IMR-90 (cell line): ENCODE measurements at regions not wholly inside any gene's neighbourhood (a gene's known extent, or its start where the extent isn't known, plus 50 kb on each side); places are given as distances from the start of the nearest gene placed in this dataset.

ENCODE experiments used
- ATAC-seq: fragments of 200-7000 bp; cut with Tn5 transposase; 2 replicates; pipeline ENCODE4 v1.9.1; 2020; ENCODE audit warnings: low read depth, mild to moderate bottlenecking, moderate library complexity
- BruUV-seq: library from RNA; stranded (reverse); fragments of 400-500 nt; replicated peaks from 2 replicates; lab custom pipeline; 2021; lab: Mats Ljungman, UMichigan
- CTCF ChIA-PET: fragments of 300-600 bp; formaldehyde crosslinking; extraction: SDS; loops from one replicate; lab custom pipeline; 2021; ENCODE audit warnings: antibody characterized with exemption; lab: Yijun Ruan, JAX
- POLR2A ChIA-PET: fragments of 300-600 bp; sonication (Branson Sonifier 250); formaldehyde crosslinking; loops from one replicate; lab custom pipeline; 2022; ENCODE audit warnings: antibody characterized with exemption; ENCODE audit not compliant: unreplicated experiment; lab: Charles Lee
- DNase-seq: peaks from one replicate; pipeline ENCODE4 v3.0.0; 2013
- H2AFZ ChIP-seq: replicated peaks from 2 replicates; pipeline ENCODE3; 2013; ENCODE audit warnings: low read length, mild to moderate bottlenecking; ENCODE audit not compliant: poor library complexity
- H2AK5ac ChIP-seq: 2 replicates; pipeline ENCODE4 v1.6.1; 2013; ENCODE audit warnings: low read depth, low read length, inconsistent platforms
- H2AK9ac ChIP-seq: replicated peaks from 2 replicates; pipeline ENCODE3; 2013; ENCODE audit warnings: mild to moderate bottlenecking, low read depth, low read length, moderate library complexity; ENCODE audit not compliant: poor library complexity
- H2BK120ac ChIP-seq: 2 replicates; pipeline ENCODE4 v1.6.1; 2013; ENCODE audit warnings: low read depth, low read length, inconsistent platforms
- H2BK15ac ChIP-seq: 3 replicates; pipeline ENCODE4 v1.6.1; 2013; ENCODE audit warnings: low read depth, low read length, inconsistent platforms
- H2BK20ac ChIP-seq: 2 replicates; pipeline ENCODE4 v1.6.1; 2013; ENCODE audit warnings: low read depth, mild to moderate bottlenecking, inconsistent platforms, low read length, moderate library complexity
- H2BK5ac ChIP-seq: 2 replicates; pipeline ENCODE4 v1.6.1; 2013; ENCODE audit warnings: mild to moderate bottlenecking, low read depth, low read length, inconsistent platforms; ENCODE audit not compliant: poor library complexity, severe bottlenecking
- H3K14ac ChIP-seq: replicated peaks from 2 replicates; pipeline ENCODE4 v1.6.1; 2013; ENCODE audit warnings: low read depth, low read length, inconsistent platforms
- H3K18ac ChIP-seq: 2 replicates; pipeline ENCODE4 v1.6.1; 2013; ENCODE audit warnings: low read depth, low read length, control low read depth
- H3K23ac ChIP-seq: 2 replicates; pipeline ENCODE4 v1.6.1; 2013; ENCODE audit warnings: low read depth, low read length, inconsistent platforms
- H3K27ac ChIP-seq: 2 replicates; pipeline ENCODE4 v1.5.1; 2013; ENCODE audit warnings: mild to moderate bottlenecking, control low read depth, low read length; ENCODE audit not compliant: insufficient read depth
- H3K27me3 ChIP-seq: 2 replicates; pipeline ENCODE4 v1.6.1; 2013; ENCODE audit warnings: low read length; ENCODE audit not compliant: control insufficient read depth, insufficient read depth
- H3K36me3 ChIP-seq: 2 replicates; pipeline ENCODE4 v1.6.1; 2013; ENCODE audit warnings: low read length, mixed read lengths; ENCODE audit not compliant: control insufficient read depth, insufficient read depth
- H3K4ac ChIP-seq: 2 replicates; pipeline ENCODE4 v1.6.1; 2013; ENCODE audit warnings: low read depth, low read length, inconsistent platforms
- H3K4me1 ChIP-seq: 2 replicates; pipeline ENCODE4 v1.6.1; 2013; ENCODE audit warnings: low read length, mixed read lengths; ENCODE audit not compliant: control insufficient read depth, insufficient read depth
- H3K4me2 ChIP-seq: 2 replicates; pipeline ENCODE4 v1.6.1; 2013; ENCODE audit warnings: low read depth, mild to moderate bottlenecking, control low read depth, low read length, moderate library complexity
- H3K4me3 ChIP-seq: 2 replicates; pipeline ENCODE4 v1.5.1; 2013; ENCODE audit warnings: low read depth, mild to moderate bottlenecking, control low read depth, low read length, moderate library complexity; ENCODE audit not compliant: insufficient read depth
- H3K56ac ChIP-seq: 2 replicates; pipeline ENCODE4 v1.6.1; 2013; ENCODE audit warnings: low read length, inconsistent platforms; ENCODE audit not compliant: insufficient read depth; ENCODE audit errors: extremely low read depth
- H3K79me1 ChIP-seq, 2 experiments: 2 replicates each; pipeline ENCODE4 v1.6.1; 2013; ENCODE audit warnings: low read length in 2 of 2, inconsistent platforms in 1 of 2, low read depth in 1 of 2
- H3K9ac ChIP-seq: 2 replicates; pipeline ENCODE4 v1.6.1; 2013; ENCODE audit warnings: low read depth, low read length, control low read depth
- H3K9me1 ChIP-seq: 2 replicates; pipeline ENCODE4 v1.6.1; 2013; ENCODE audit warnings: low read length, inconsistent platforms; ENCODE audit not compliant: insufficient read depth
- H3K9me3 ChIP-seq: 2 replicates; pipeline ENCODE4 v1.6.1; 2013; ENCODE audit warnings: low read length; ENCODE audit not compliant: control insufficient read depth, insufficient read depth
- H4K20me1 ChIP-seq: 2 replicates; pipeline ENCODE4 v1.6.1; 2013; ENCODE audit warnings: low read length, inconsistent platforms; ENCODE audit not compliant: insufficient read depth
- H4K5ac ChIP-seq: 2 replicates; pipeline ENCODE4 v1.6.1; 2013; ENCODE audit warnings: mild to moderate bottlenecking, low read depth, low read length, control low read depth
- H4K8ac ChIP-seq, 2 experiments: 2 replicates each; pipeline ENCODE4 v1.6.1; 2013; ENCODE audit warnings: low read depth in 2 of 2, low read length in 2 of 2, control low read depth in 1 of 2, inconsistent platforms in 1 of 2
- H4K91ac ChIP-seq: 2 replicates; pipeline ENCODE4 v1.6.1; 2013; ENCODE audit warnings: low read depth, low read length, inconsistent platforms; ENCODE audit not compliant: insufficient read depth
- RCOR1 ChIP-seq: IDR thresholded peaks from 2 replicates; pipeline ENCODE4 v1.6.1; 2012; ENCODE audit warnings: mild to moderate bottlenecking, low read length, improper control_type of control experiment; ENCODE audit not compliant: insufficient replicate concordance
- SMC3 ChIP-seq: fragments of 150-350 bp; IDR thresholded peaks from 2 replicates; pipeline ENCODE4 v1.6.1; 2016; ENCODE audit warnings: low read depth, mild to moderate bottlenecking, antibody characterized with exemption, low read length, moderate library complexity
- WGBS, 2 experiments: methylation state at CpG; one replicate each; pipeline versions ENCODE4 v1.1.5 to v1.1.7; 2013; ENCODE audit warnings: missing lambda C conversion rate in 2 of 2; ENCODE audit not compliant: insufficient read length in 1 of 2; ENCODE audit errors: extremely low coverage in 2 of 2; 5-methylcytosine and 5-hydroxymethylcytosine counted together
- dilution Hi-C: fragments of 300-500 bp; cut with HindIII; formaldehyde crosslinking; loops from one replicate; pipeline ENCODE4 v1.14.3; 2018; ENCODE audit warnings: low sequenced_read_pairs; ENCODE audit not compliant: unreplicated experiment
- in situ Hi-C: fragments of 300-500 bp; cut with MboI; formaldehyde crosslinking; loops from 3 replicates; pipeline ENCODE4 v1.14.3; 2019; ENCODE audit warnings: low sequenced_read_pairs, inconsistent platforms, mixed read lengths
- intact Hi-C: fragments of 100-400 bp; cut with micrococcal nuclease; formaldehyde crosslinking; loops from 2 replicates; pipeline ENCODE4 v1.10.0; 2022

DNA sequence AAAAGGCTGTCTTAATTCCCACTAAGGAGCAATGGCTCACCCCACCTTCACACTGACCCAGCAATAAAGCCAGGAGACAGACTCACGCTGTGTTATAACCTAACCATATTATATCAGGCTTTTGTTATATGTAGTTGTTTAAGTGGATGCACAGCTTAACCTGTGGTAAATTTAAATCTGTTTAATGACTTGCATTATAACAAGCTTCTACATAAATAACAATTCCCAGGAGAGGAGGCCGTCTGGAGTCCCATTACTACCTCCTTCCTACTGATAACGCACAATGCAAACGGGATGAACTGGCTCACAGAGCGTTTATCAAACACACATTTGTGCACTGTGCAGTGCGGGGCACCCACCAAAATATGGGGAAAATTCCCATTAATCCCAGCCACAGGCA lies 102.1 kb upstream of the MGMT start:
- no peak overlapping the region for H4K8ac ChIP-seq
- no peak overlapping the region for H2AK9ac ChIP-seq
- DNase-seq: no peak
- peaks cover 5% of the 10 kb centered on the region; the same call in 1 of the 2 replicates for H3K9me3 ChIP-seq
- BruUV-seq: no TSS peak
- H3K27me3 ChIP-seq: no peaks in the 10 kb centered on the region
- POLR2A ChIA-PET: no interaction called here
- TF ChIP-seq RCOR1 (no peak), SMC3 (no peak)
- WGBS, 2 experiments: no CpG with 5 or more reads among the region's 6 CpGs
- H3K14ac ChIP-seq: no peak overlapping the region
- intact Hi-C loops (no loop called here), in situ Hi-C loops (no loop called here), dilution Hi-C loops (no loop called here)
- CTCF ChIA-PET: no interaction called here
- H2AK5ac ChIP-seq: no peak overlapping the region
- H3K79me1 ChIP-seq: no peaks in the 10 kb centered on the region
- no peak overlapping the region for H3K23ac ChIP-seq
- H3K9ac ChIP-seq: no peak overlapping the region
- H3K56ac ChIP-seq: no peak overlapping the region
- H3K36me3 ChIP-seq: no peaks in the 10 kb centered on the region
- no peak overlapping the region for H2BK15ac ChIP-seq
- H2BK20ac ChIP-seq: no peak overlapping the region
- no peak overlapping the region for H2BK120ac ChIP-seq
- no peak overlapping the region for H2AFZ ChIP-seq
- no peaks in the 10 kb centered on the region for H3K4me1 ChIP-seq
- H4K20me1 ChIP-seq: no peaks in the 10 kb centered on the region
- H3K4me3 ChIP-seq: no peak overlapping the region
- no peak overlapping the region for H3K4ac ChIP-seq
- ATAC-seq: no peak
- H3K9me1 ChIP-seq: no peaks in the 10 kb centered on the region
- no peak overlapping the region for H4K5ac ChIP-seq
- H2BK5ac ChIP-seq: no peak overlapping the region
- H3K27ac ChIP-seq: no peak overlapping the region
- no peak overlapping the region for H4K91ac ChIP-seq
- no peak overlapping the region for H3K18ac ChIP-seq
- H3K4me2 ChIP-seq: no peak overlapping the region
